CD14-positive monocyte (primary cell): ENCODE measurements at regions not wholly inside any gene's neighbourhood (a gene's known extent, or its start where the extent isn't known, plus 50 kb on each side); places are given as distances from the start of the nearest gene placed in this dataset.

Source experiments
- DNase-seq, 3 donors: peaks; one replicate each; pipeline ENCODE4 v3.0.0-alpha.2; 2011 to 2022
- H2AFZ ChIP-seq: 2 replicates; pipeline ENCODE4 v1.6.0; 2012; ENCODE audit warnings: mild to moderate bottlenecking, low read depth, low read length, inconsistent platforms; ENCODE audit not compliant: insufficient read depth, poor library complexity, severe bottlenecking
- H3K27ac ChIP-seq, 2 donors: 1 replicate in 1 of 2; 2 replicates in 1 of 2; pipeline ENCODE4 v1.5.1; 2012 to 2013; ENCODE audit warnings: low read length in 2 of 2, control low read depth in 1 of 2, inconsistent platforms in 1 of 2, low read depth in 1 of 2, mild to moderate bottlenecking in 1 of 2
- H3K27me3 ChIP-seq, 2 donors: one replicate each; pipeline versions ENCODE4 v1.6.0 to v1.6.1; 2011 to 2013; ENCODE audit warnings: low read length in 2 of 2; ENCODE audit not compliant: control insufficient read depth in 2 of 2, insufficient read depth in 2 of 2
- H3K36me3 ChIP-seq, 2 donors: replicated peaks in 1 of 2; 1 replicate in 1 of 2; 2 replicates in 1 of 2; pipeline versions ENCODE4 v1.5.1 to v1.6.1; 2012 to 2013; ENCODE audit warnings: low read length in 2 of 2, control low read depth in 1 of 2, inconsistent platforms in 1 of 2, mild to moderate bottlenecking in 1 of 2; ENCODE audit not compliant: insufficient read depth in 2 of 2, control insufficient read depth in 1 of 2
- H3K4me1 ChIP-seq, 2 donors: 1 replicate in 1 of 2; 2 replicates in 1 of 2; pipeline versions ENCODE4 v1.5.1 to v1.6.1; 2012 to 2013; ENCODE audit warnings: low read length in 2 of 2, control low read depth in 1 of 2, inconsistent platforms in 1 of 2, mild to moderate bottlenecking in 1 of 2, moderate library complexity in 1 of 2; ENCODE audit not compliant: insufficient read depth in 2 of 2, control insufficient read depth in 1 of 2
- H3K4me2 ChIP-seq: replicated peaks from 2 replicates; pipeline ENCODE3; 2012; ENCODE audit warnings: low read length, moderate library complexity, mild to moderate bottlenecking; ENCODE audit not compliant: poor library complexity, severe bottlenecking; ENCODE audit errors: extremely low read depth
- H3K4me3 ChIP-seq, 3 experiments: fragments of 200-600 bp in 1 of 3; sonication (generic) in 1 of 3; replicated peaks in 1 of 3; 1 replicate in 2 of 3; 2 replicates in 1 of 3; pipeline ENCODE4 v1.5.1; 2011 to 2013; ENCODE audit warnings: low read length in 3 of 3, mild to moderate bottlenecking in 3 of 3, control low read depth in 2 of 3, low read depth in 2 of 3, inconsistent platforms in 1 of 3, moderate library complexity in 1 of 3
- H3K79me2 ChIP-seq: 2 replicates; pipeline ENCODE4 v1.6.0; 2012; ENCODE audit warnings: mild to moderate bottlenecking, control low read depth, inconsistent platforms, low read length, moderate library complexity; ENCODE audit not compliant: insufficient read depth
- H3K9ac ChIP-seq: 2 replicates; pipeline ENCODE4 v1.6.0; 2017; ENCODE audit warnings: low read length, mild to moderate bottlenecking; ENCODE audit not compliant: insufficient read depth, poor library complexity, severe bottlenecking
- H3K9me3 ChIP-seq, 2 donors: replicated peaks in 1 of 2; 1 replicate in 1 of 2; 2 replicates in 1 of 2; pipeline versions ENCODE4 v1.5.1 to v1.6.1; 2012 to 2013; ENCODE audit warnings: low read length in 2 of 2, control low read depth in 1 of 2; ENCODE audit not compliant: control insufficient read depth in 1 of 2, insufficient read depth in 1 of 2
- H4K20me1 ChIP-seq: 2 replicates; pipeline ENCODE4 v1.6.0; 2012; ENCODE audit warnings: mild to moderate bottlenecking, low read length, control low read depth, moderate library complexity; ENCODE audit not compliant: insufficient read depth
- H3K27ac Mint-ChIP-seq, 7 donors: one replicate each; pipeline ENCODE4 v1.8.0; 2020; ENCODE audit warnings: mild to moderate bottlenecking in 7 of 7, mixed read lengths in 7 of 7, moderate library complexity in 6 of 7, inconsistent platforms in 2 of 7
- H3K27me3 Mint-ChIP-seq, 3 donors: one replicate each; pipeline ENCODE4 v1.8.0; 2021 to 2022; ENCODE audit warnings: low read depth in 3 of 3, mild to moderate bottlenecking in 3 of 3, mixed read lengths in 3 of 3, moderate library complexity in 3 of 3, inconsistent platforms in 1 of 3
- H3K36me3 Mint-ChIP-seq, 2 donors: one replicate each; pipeline ENCODE4 v1.8.0; 2020; ENCODE audit warnings: mixed read lengths in 2 of 2, inconsistent platforms in 1 of 2, mild to moderate bottlenecking in 1 of 2
- H3K4me1 Mint-ChIP-seq: one replicate; pipeline ENCODE4 v1.8.0; 2020; ENCODE audit warnings: mild to moderate bottlenecking, mixed read lengths
- H3K4me3 Mint-ChIP-seq, 2 donors: one replicate each; pipeline ENCODE4 v1.8.0; 2020; ENCODE audit warnings: mild to moderate bottlenecking in 2 of 2, mixed read lengths in 2 of 2, moderate library complexity in 1 of 2
- H3K9me3 Mint-ChIP-seq, 7 donors: one replicate each; pipeline ENCODE4 v1.8.0; 2020 to 2022; ENCODE audit warnings: mixed read lengths in 7 of 7, mild to moderate bottlenecking in 6 of 7, moderate library complexity in 6 of 7, inconsistent platforms in 2 of 7
- WGBS: methylation state at CpG from one replicate; pipeline ENCODE4 v1.1.5; 2013; ENCODE audit warnings: missing lambda C conversion rate; ENCODE audit not compliant: insufficient coverage; 5-methylcytosine and 5-hydroxymethylcytosine counted together
- intact Hi-C, 2 donors: fragments of 100-400 bp; cut with micrococcal nuclease; formaldehyde crosslinking; loops; one replicate each; pipeline versions ENCODE4 v1.15.0 to v1.15.1; 2023
- TF ChIP-seq, protein P1 (sequence below): fragments of 200-600 bp; IDR thresholded peaks from one replicate; pipeline ENCODE4 v1.8.0; 2022; ENCODE audit warnings: antibody characterized with exemption, mild to moderate bottlenecking

DNA sequence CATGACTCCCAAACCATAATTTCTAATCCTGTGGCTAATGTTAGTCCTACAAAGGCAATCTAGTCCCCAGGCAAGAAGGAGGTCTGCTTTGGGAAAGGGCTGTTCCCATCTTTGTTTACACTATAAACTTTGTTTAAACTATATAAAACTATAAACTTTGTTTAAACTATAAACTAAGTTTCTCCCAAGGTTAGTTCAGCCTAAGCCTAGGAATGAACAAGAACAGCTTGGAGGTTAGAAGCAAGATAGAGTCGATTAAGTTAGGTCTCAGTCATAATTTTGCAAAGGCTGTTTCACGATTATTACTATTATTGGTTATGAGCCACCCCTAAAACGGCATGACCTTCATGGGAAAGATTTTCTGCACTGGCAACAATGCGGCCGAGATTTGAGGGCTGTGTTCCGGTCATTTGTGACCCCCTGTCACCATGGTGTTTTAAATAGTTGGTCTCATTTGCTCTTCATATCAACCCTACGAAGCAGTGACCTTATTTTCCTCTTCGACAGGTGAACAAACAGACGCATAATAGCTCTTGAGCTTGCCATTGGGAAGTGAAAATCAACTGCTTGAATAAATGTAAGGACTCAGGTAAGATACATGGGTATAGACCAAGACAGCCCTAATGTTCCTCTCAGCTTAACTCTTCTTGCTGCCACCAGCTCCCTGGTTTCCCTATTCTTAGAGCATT, 322.6 kb upstream of the TMEM132C start:
- Histone ChIP-seq H3K27ac (no peak overlapping the region), H3K4me2 (no peak overlapping the region), H3K9ac (no peak overlapping the region), H3K27me3 (no peaks in the 10 kb centered on the region), H3K4me1 (no peaks in the 10 kb centered on the region), H3K4me3 (no peak overlapping the region), H2AFZ (no peak overlapping the region), H3K36me3 (no peaks in the 10 kb centered on the region), H4K20me1 (no peaks in the 10 kb centered on the region), H3K79me2 (no peaks in the 10 kb centered on the region), H3K9me3 (peaks cover 9 to 26% of the 10 kb centered on the region in 2 donors)
- Mint-ChIP-seq H3K36me3 (no peaks in the 10 kb centered on the region), H3K27me3 (peaks cover 1 to 3% (median 3%) of the 10 kb centered on the region in 3 donors), H3K4me1 (no peaks in the 10 kb centered on the region), H3K9me3 (peaks cover 4 to 22% (median 11%) of the 10 kb centered on the region in 7 donors), H3K27ac (no peak overlapping the region), H3K4me3 (no peak overlapping the region)
- WGBS, result no CpG with 5 or more reads among the region's 9 CpGs
- no peak for DNase-seq
- TF ChIP-seq, protein P1, sequence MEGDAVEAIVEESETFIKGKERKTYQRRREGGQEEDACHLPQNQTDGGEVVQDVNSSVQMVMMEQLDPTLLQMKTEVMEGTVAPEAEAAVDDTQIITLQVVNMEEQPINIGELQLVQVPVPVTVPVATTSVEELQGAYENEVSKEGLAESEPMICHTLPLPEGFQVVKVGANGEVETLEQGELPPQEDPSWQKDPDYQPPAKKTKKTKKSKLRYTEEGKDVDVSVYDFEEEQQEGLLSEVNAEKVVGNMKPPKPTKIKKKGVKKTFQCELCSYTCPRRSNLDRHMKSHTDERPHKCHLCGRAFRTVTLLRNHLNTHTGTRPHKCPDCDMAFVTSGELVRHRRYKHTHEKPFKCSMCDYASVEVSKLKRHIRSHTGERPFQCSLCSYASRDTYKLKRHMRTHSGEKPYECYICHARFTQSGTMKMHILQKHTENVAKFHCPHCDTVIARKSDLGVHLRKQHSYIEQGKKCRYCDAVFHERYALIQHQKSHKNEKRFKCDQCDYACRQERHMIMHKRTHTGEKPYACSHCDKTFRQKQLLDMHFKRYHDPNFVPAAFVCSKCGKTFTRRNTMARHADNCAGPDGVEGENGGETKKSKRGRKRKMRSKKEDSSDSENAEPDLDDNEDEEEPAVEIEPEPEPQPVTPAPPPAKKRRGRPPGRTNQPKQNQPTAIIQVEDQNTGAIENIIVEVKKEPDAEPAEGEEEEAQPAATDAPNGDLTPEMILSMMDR, result no peak
- intact Hi-C loops, result no loop called here

- TF ChIP-seq, protein P1, result no peak
- Histone ChIP-seq H3K9me3 (no peaks in the 10 kb centered on the region), H3K27me3 (no peaks in the 10 kb centered on the region), H4K20me1 (no peaks in the 10 kb centered on the region), H3K4me2 (no peak overlapping the region), H3K36me3 (no peaks in the 10 kb centered on the region), H2AFZ (no peak overlapping the region), H3K27ac (no peak overlapping the region), H3K4me3 (no peak overlapping the region), H3K79me2 (no peaks in the 10 kb centered on the region), H3K4me1 (no peaks in the 10 kb centered on the region), H3K9ac (no peak overlapping the region)
- intact Hi-C loops, result no loop called here
- no peak for DNase-seq
- H3K9me3 Mint-ChIP-seq, result peaks cover 0 to 15% (median 2%) of the 10 kb centered on the region in 7 donors
- H3K4me3 Mint-ChIP-seq, result no peak overlapping the region
- H3K27me3 Mint-ChIP-seq, result no peaks in the 10 kb centered on the region
- no peaks in the 10 kb centered on the region for H3K36me3 Mint-ChIP-seq
- 96% methylated on average over 4 of the region's 5 CpGs for WGBS
- H3K4me1 Mint-ChIP-seq, result no peaks in the 10 kb centered on the region
- no peak overlapping the region for H3K27ac Mint-ChIP-seq
Measured at GRCh38 chr12:127957001-127957660, 309.8 kb upstream of the TMEM132C start.
